ENCODE measurements at regions not wholly inside any gene's neighbourhood (a gene's known extent, or its start where the extent isn't known, plus 50 kb on each side); places are given as distances from the start of the nearest gene placed in this dataset.

DNA sequence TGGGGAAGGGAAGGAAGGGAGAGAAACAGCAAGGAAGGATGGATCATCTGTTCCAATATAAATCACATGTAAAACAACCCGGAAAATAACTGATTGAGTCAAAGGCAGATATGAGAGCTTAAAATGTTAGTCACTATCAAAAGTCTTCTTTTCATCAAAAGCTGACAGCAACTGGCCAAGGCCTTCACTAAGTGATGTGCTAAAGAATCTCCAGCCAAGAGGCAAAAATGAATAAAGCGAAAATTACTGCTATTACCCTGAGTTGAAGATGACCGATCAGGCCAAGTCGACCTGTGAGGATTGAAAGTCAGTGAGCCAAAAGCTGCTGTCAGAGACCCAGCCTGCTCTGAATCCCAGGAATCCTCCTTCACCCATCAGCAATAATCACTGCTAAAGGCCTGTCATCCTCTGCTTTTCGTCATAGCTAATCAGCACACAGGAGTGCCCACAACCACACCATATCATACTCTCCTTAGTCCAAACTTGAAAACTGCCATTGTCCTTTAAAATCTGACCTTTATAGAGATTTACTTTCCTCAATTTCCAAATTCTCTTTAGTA, 736.9 kb downstream of the TLE1 start:
- TF ChIP-seq, protein P1, sequence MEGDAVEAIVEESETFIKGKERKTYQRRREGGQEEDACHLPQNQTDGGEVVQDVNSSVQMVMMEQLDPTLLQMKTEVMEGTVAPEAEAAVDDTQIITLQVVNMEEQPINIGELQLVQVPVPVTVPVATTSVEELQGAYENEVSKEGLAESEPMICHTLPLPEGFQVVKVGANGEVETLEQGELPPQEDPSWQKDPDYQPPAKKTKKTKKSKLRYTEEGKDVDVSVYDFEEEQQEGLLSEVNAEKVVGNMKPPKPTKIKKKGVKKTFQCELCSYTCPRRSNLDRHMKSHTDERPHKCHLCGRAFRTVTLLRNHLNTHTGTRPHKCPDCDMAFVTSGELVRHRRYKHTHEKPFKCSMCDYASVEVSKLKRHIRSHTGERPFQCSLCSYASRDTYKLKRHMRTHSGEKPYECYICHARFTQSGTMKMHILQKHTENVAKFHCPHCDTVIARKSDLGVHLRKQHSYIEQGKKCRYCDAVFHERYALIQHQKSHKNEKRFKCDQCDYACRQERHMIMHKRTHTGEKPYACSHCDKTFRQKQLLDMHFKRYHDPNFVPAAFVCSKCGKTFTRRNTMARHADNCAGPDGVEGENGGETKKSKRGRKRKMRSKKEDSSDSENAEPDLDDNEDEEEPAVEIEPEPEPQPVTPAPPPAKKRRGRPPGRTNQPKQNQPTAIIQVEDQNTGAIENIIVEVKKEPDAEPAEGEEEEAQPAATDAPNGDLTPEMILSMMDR (IDR thresholded peaks at IDR 0.05 in 4 of 5, conservative IDR thresholded peaks at IDR 0.05 in 1 of 5) = no peak
- no peak for TF ChIP-seq POLR2A (IDR thresholded peaks at IDR 0.05)
